ENCODE measurements at regions not wholly inside any gene's neighbourhood (a gene's known extent, or its start where the extent isn't known, plus 50 kb on each side); places are given as distances from the start of the nearest gene placed in this dataset.
A peak's percentile ranks its signal among the peaks of the same experiment; 100 is the strongest.

GRCh38 chr11:87966694-87967093 lies 208.5 kb downstream of the RAB38 start:
- H3K27me3 Mint-ChIP-seq (ENCODE audit: insufficient read depth, low read depth, poor library complexity), result no peaks in the 10 kb centered on the region
- no peaks in the 10 kb centered on the region for H3K36me3 Mint-ChIP-seq (ENCODE audit: low read depth)
- H3K4me3 ChIP-seq, result no peak overlapping the region
- no peaks in the 10 kb centered on the region for H3F3A ChIP-seq (replicated peaks; ENCODE audit: low read depth)
- no peaks in the 10 kb centered on the region for H4K20me1 ChIP-seq (replicated peaks; ENCODE audit: insufficient read depth)
- H3K4me1 ChIP-seq (ENCODE audit: insufficient read depth), result peaks cover 22% of the 10 kb centered on the region
- ATAC-seq (no peak), DNase-seq (ENCODE audit: low spot score) (no peak)
- H3K4me3 Mint-ChIP-seq, result no peak overlapping the region
- H3K27me3 ChIP-seq (ENCODE audit: insufficient read depth), result no peaks in the 10 kb centered on the region
- H3K4me1 Mint-ChIP-seq, result peaks cover 34% of the 10 kb centered on the region
- no peaks in the 10 kb centered on the region for H3K79me2 ChIP-seq (replicated peaks; ENCODE audit: insufficient read depth)
- no peak overlapping the region for H2AFZ ChIP-seq
- H3K9me3 Mint-ChIP-seq, result no peaks in the 10 kb centered on the region; the same call in 2 of the 3 replicates
- TF ChIP-seq ETS1 (IDR thresholded peaks at IDR 0.05) (no peak), CREB1 (CRISPR knock-in tag; IDR thresholded peaks at IDR 0.05; ENCODE audit: low read depth) (no peak), EZH2phosphoT487 (IDR thresholded peaks at IDR 0.05; ENCODE audit: unreplicated experiment) (no peak), NANOG (IDR thresholded peaks at IDR 0.05; ENCODE audit: borderline replicate concordance) (no peak)
- H3K36me3 ChIP-seq (ENCODE audit: insufficient read depth), result no peaks in the 10 kb centered on the region
- 0 out of 2 replicates have a peak overlapping the region, but pooled peaks have one; percentile 65 for H3K27ac Mint-ChIP-seq
- H3K4me2 ChIP-seq, result no peak overlapping the region
- 0 out of 2 replicates have a peak, but pooled peaks cover under 1% of the 10 kb centered on the region for H3K9me2 ChIP-seq (ENCODE audit: insufficient read depth)
- H3K27ac ChIP-seq (ENCODE audit: low read depth), result 0 out of 2 replicates have a peak overlapping the region, but pooled peaks have one; percentile 17

GRCh38 chr11:87966216-87966615 lies 209.0 kb downstream of the RAB38 start:
- H3K27me3 Mint-ChIP-seq (ENCODE audit: insufficient read depth, low read depth, poor library complexity), result no peaks in the 10 kb centered on the region
- H3K9me2 ChIP-seq (ENCODE audit: insufficient read depth), result 0 out of 2 replicates have a peak, but pooled peaks cover 3% of the 10 kb centered on the region
- H3K4me3 Mint-ChIP-seq, result no peak overlapping the region
- no peaks in the 10 kb centered on the region for H3F3A ChIP-seq (replicated peaks; ENCODE audit: low read depth)
- H3K27ac ChIP-seq (ENCODE audit: low read depth), result no peak overlapping the region
- H3K27ac Mint-ChIP-seq, result no peak overlapping the region
- H3K36me3 ChIP-seq (ENCODE audit: insufficient read depth), result no peaks in the 10 kb centered on the region
- H2AFZ ChIP-seq, result no peak overlapping the region
- DNase-seq (ENCODE audit: low spot score) (no peak), ATAC-seq (no peak)
- no peak overlapping the region for H3K4me2 ChIP-seq
- no peaks in the 10 kb centered on the region for H4K20me1 ChIP-seq (replicated peaks; ENCODE audit: insufficient read depth)
- no peaks in the 10 kb centered on the region for H3K27me3 ChIP-seq (ENCODE audit: insufficient read depth)
- no peaks in the 10 kb centered on the region for H3K36me3 Mint-ChIP-seq (ENCODE audit: low read depth)
- no peaks in the 10 kb centered on the region; the same call in 2 of the 3 replicates for H3K9me3 Mint-ChIP-seq
- H3K4me1 Mint-ChIP-seq, result peaks cover 31% of the 10 kb centered on the region
- H3K79me2 ChIP-seq (replicated peaks; ENCODE audit: insufficient read depth), result no peaks in the 10 kb centered on the region
- no peak for TF ChIP-seq REST (IDR thresholded peaks at IDR 0.05; ENCODE audit: unreplicated experiment)
- no peak for TF ChIP-seq ZNF114 (CRISPR knock-in tag; IDR thresholded peaks at IDR 0.05)
- no peak for TF ChIP-seq CTCF (conservative IDR thresholded peaks at IDR 0.05; ENCODE audit: low read depth in 2 of 2)
- TF ChIP-seq ZNF331 (CRISPR knock-in tag; IDR thresholded peaks at IDR 0.05; ENCODE audit: low read depth), result no peak
- no peak for TF ChIP-seq JUNB (IDR thresholded peaks at IDR 0.05; ENCODE audit: unreplicated experiment)
- no peak overlapping the region for H3K4me3 ChIP-seq
- peaks cover 22% of the 10 kb centered on the region for H3K4me1 ChIP-seq (ENCODE audit: insufficient read depth)

Data from GM23338 (cell line).